ENCODE measurements at regions not wholly inside any gene's neighbourhood (a gene's known extent, or its start where the extent isn't known, plus 50 kb on each side); places are given as distances from the start of the nearest gene placed in this dataset.

DNA sequence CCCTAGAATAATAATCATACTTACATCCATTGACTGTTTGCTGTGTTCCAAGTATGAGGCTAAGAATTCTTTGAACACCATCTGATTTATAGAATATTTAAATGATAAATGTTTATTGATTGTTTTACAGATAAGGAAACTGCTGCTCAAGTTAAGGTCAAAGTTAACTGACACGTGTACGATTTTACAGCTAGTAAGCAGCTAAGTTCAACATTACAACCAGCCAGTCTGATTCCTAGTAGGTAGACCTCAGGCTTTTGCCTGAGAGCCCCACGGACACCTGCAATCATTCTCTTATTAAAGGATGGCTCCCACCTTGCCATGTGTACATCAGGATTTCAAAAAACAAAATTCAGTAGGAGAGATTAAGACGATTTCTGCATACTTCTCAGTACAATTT lies 141.9 kb downstream of the SPRY2 start:
- TF ChIP-seq EZH2 (IDR thresholded peaks at IDR 0.05; ENCODE audit: borderline replicate concordance, low read depth, low read length, poor library complexity, severe bottlenecking) = no peak
- TF ChIP-seq, protein P1, sequence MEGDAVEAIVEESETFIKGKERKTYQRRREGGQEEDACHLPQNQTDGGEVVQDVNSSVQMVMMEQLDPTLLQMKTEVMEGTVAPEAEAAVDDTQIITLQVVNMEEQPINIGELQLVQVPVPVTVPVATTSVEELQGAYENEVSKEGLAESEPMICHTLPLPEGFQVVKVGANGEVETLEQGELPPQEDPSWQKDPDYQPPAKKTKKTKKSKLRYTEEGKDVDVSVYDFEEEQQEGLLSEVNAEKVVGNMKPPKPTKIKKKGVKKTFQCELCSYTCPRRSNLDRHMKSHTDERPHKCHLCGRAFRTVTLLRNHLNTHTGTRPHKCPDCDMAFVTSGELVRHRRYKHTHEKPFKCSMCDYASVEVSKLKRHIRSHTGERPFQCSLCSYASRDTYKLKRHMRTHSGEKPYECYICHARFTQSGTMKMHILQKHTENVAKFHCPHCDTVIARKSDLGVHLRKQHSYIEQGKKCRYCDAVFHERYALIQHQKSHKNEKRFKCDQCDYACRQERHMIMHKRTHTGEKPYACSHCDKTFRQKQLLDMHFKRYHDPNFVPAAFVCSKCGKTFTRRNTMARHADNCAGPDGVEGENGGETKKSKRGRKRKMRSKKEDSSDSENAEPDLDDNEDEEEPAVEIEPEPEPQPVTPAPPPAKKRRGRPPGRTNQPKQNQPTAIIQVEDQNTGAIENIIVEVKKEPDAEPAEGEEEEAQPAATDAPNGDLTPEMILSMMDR (conservative IDR thresholded peaks at IDR 0.05; ENCODE audit: low read depth, low read length) = no peak
